IPS-20b (cell line): ENCODE measurements at regions not wholly inside any gene's neighbourhood (a gene's known extent, or its start where the extent isn't known, plus 50 kb on each side); places are given as distances from the start of the nearest gene placed in this dataset.

Experiments
- H3K27ac ChIP-seq: one replicate; pipeline ENCODE4 v1.5.1; 2013; ENCODE audit warnings: low read length
- H3K27me3 ChIP-seq: 2 replicates; pipeline ENCODE4 v1.6.1; 2013; ENCODE audit warnings: mild to moderate bottlenecking, low read length, inconsistent platforms; ENCODE audit not compliant: insufficient read depth
- H3K36me3 ChIP-seq: 2 replicates; pipeline ENCODE4 v1.6.1; 2013; ENCODE audit warnings: low read depth, mild to moderate bottlenecking, inconsistent platforms, low read length, moderate library complexity; ENCODE audit not compliant: insufficient read depth
- H3K4me1 ChIP-seq: 2 replicates; pipeline ENCODE4 v1.6.1; 2013; ENCODE audit warnings: mild to moderate bottlenecking, control low read depth, inconsistent platforms, low read length, moderate library complexity; ENCODE audit not compliant: insufficient read depth
- H3K4me3 ChIP-seq: 2 replicates; pipeline ENCODE4 v1.5.1; 2013; ENCODE audit warnings: mild to moderate bottlenecking, low read length, inconsistent platforms
- H3K9ac ChIP-seq: 2 replicates; pipeline ENCODE4 v1.6.1; 2013; ENCODE audit warnings: low read depth, mild to moderate bottlenecking, inconsistent platforms, low read length, moderate library complexity
- H3K9me3 ChIP-seq: 2 replicates; pipeline ENCODE4 v1.6.1; 2013; ENCODE audit warnings: mild to moderate bottlenecking, low read depth, low read length, inconsistent platforms; ENCODE audit not compliant: insufficient read depth

- Histone ChIP-seq H3K27ac (no peak overlapping the region), H3K27me3 (no peaks in the 10 kb centered on the region)
These were observed 78.3 kb upstream of the FZD8 start for GRCh38 chr10:35720366-35720765.

GRCh38 chr10:35716776-35717175 is 74.7 kb upstream of the FZD8 start:
- Histone ChIP-seq H3K27me3 (no peaks in the 10 kb centered on the region), H3K36me3 (no peaks in the 10 kb centered on the region), H3K4me1 (no peaks in the 10 kb centered on the region), H3K27ac (no peak overlapping the region), H3K4me3 (no peak overlapping the region), H3K9me3 (peaks cover 3% of the 10 kb centered on the region; the same call in 1 of the 2 replicates), H3K9ac (no peak overlapping the region)

More at GRCh38 chr10:35720366-35720765, 78.3 kb upstream of the FZD8 start:
- Histone ChIP-seq H3K4me1 (no peaks in the 10 kb centered on the region), H3K9me3 (no peaks in the 10 kb centered on the region), H3K4me3 (no peak overlapping the region), H3K36me3 (no peaks in the 10 kb centered on the region), H3K9ac (no peak overlapping the region)

- H3K4me1 ChIP-seq: no peaks in the 10 kb centered on the region
- no peak overlapping the region for H3K27ac ChIP-seq
- H3K36me3 ChIP-seq: no peaks in the 10 kb centered on the region
- peaks cover 3% of the 10 kb centered on the region; the same call in 1 of the 2 replicates for H3K9me3 ChIP-seq
- H3K27me3 ChIP-seq: no peaks in the 10 kb centered on the region
- no peak overlapping the region for H3K9ac ChIP-seq
- H3K4me3 ChIP-seq: no peak overlapping the region
These were observed 70.4 kb upstream of the FZD8 start for GRCh38 chr10:35712486-35712885.

GRCh38 chr10:35711615-35712411 is 69.7 kb upstream of the FZD8 start:
- H3K9me3 ChIP-seq: peaks cover 8% of the 10 kb centered on the region
- H3K27ac ChIP-seq: no peak overlapping the region
- no peaks in the 10 kb centered on the region for H3K4me1 ChIP-seq
- no peaks in the 10 kb centered on the region for H3K27me3 ChIP-seq
- H3K36me3 ChIP-seq: no peaks in the 10 kb centered on the region
- H3K9ac ChIP-seq: no peak overlapping the region
- H3K4me3 ChIP-seq: no peak overlapping the region

GRCh38 chr10:35707642-35708425 is 65.7 kb upstream of the FZD8 start:
- Histone ChIP-seq H3K27me3 (no peaks in the 10 kb centered on the region), H3K9me3 (peaks cover 14% of the 10 kb centered on the region), H3K4me1 (no peaks in the 10 kb centered on the region), H3K4me3 (no peak overlapping the region), H3K27ac (no peak overlapping the region), H3K36me3 (no peaks in the 10 kb centered on the region), H3K9ac (no peak overlapping the region)

- Histone ChIP-seq H3K27me3 (no peaks in the 10 kb centered on the region), H3K4me3 (no peak overlapping the region), H3K36me3 (no peaks in the 10 kb centered on the region), H3K4me1 (no peaks in the 10 kb centered on the region), H3K9me3 (peaks cover 14% of the 10 kb centered on the region), H3K9ac (no peak overlapping the region), H3K27ac (no peak overlapping the region)
These were observed 64.9 kb upstream of the FZD8 start for GRCh38 chr10:35706959-35707358.

- no peaks in the 10 kb centered on the region; the same call in 1 of the 2 replicates for H3K4me1 ChIP-seq
- no peaks in the 10 kb centered on the region for H3K27me3 ChIP-seq
- H3K4me3 ChIP-seq: no peak overlapping the region
- H3K9ac ChIP-seq: no peak overlapping the region
- no peaks in the 10 kb centered on the region for H3K36me3 ChIP-seq
- H3K27ac ChIP-seq: no peak overlapping the region
- H3K9me3 ChIP-seq: peaks cover 14% of the 10 kb centered on the region
These were observed 63.6 kb upstream of the FZD8 start for GRCh38 chr10:35705671-35706070.

- Histone ChIP-seq H3K9ac (no peak overlapping the region), H3K4me1 (peaks cover 2% of the 10 kb centered on the region; the same call in 1 of the 2 replicates), H3K9me3 (peaks cover 14% of the 10 kb centered on the region), H3K27me3 (no peaks in the 10 kb centered on the region), H3K36me3 (no peaks in the 10 kb centered on the region), H3K27ac (no peak overlapping the region), H3K4me3 (no peak overlapping the region)
These were observed 63.0 kb upstream of the FZD8 start for GRCh38 chr10:35705051-35705450.

- Histone ChIP-seq H3K36me3 (no peaks in the 10 kb centered on the region), H3K4me3 (no peak overlapping the region), H3K27ac (no peak overlapping the region), H3K27me3 (no peaks in the 10 kb centered on the region), H3K4me1 (peaks cover 5% of the 10 kb centered on the region; the same call in 1 of the 2 replicates), H3K9ac (no peak overlapping the region), H3K9me3 (peaks cover 14% of the 10 kb centered on the region)
These were observed 62.3 kb upstream of the FZD8 start for GRCh38 chr10:35704401-35704800.

GRCh38 chr10:35700487-35700882 is 58.4 kb upstream of the FZD8 start:
- Histone ChIP-seq H3K9ac (no peak overlapping the region), H3K36me3 (no peaks in the 10 kb centered on the region), H3K4me1 (peaks cover 20% of the 10 kb centered on the region), H3K27me3 (peaks cover 13% of the 10 kb centered on the region), H3K4me3 (no peak overlapping the region), H3K9me3 (no peaks in the 10 kb centered on the region), H3K27ac (no peak overlapping the region)

GRCh38 chr10:35699848-35700486 is 57.9 kb upstream of the FZD8 start:
- peaks cover 14% of the 10 kb centered on the region for H3K27me3 ChIP-seq
- H3K4me3 ChIP-seq: no peak overlapping the region
- H3K27ac ChIP-seq: no peak overlapping the region
- H3K9me3 ChIP-seq: no peaks in the 10 kb centered on the region
- no peaks in the 10 kb centered on the region for H3K36me3 ChIP-seq
- H3K4me1 ChIP-seq: peaks cover 20% of the 10 kb centered on the region
- no peak overlapping the region for H3K9ac ChIP-seq
